ENCODE measurements at regions not wholly inside any gene's neighbourhood (a gene's known extent, or its start where the extent isn't known, plus 50 kb on each side); places are given as distances from the start of the nearest gene placed in this dataset.

GRCh38 chr7:31445686-31446355 lies 68.1 kb upstream of the ITPRID1 start:
- intact Hi-C loops (cut with DNase I) = loop anchor here (10.0 kb wide), 2 partner anchors 189 to 289 kb away; no protein-coding TSS in a partner anchor
- DNase-seq = no peak

- intact Hi-C loops (cut with DNase I) = loop anchor here (10.0 kb wide), 2 partner anchors 186 to 286 kb away; no protein-coding TSS in a partner anchor
Observed at GRCh38 chr7:31448649-31449048, 65.2 kb upstream of the ITPRID1 start.

GRCh38 chr7:31455844-31456243 lies 58.0 kb upstream of the ITPRID1 start:
- intact Hi-C loops (cut with DNase I) = no loop called here

More at GRCh38 chr7:31448649-31449048, 65.2 kb upstream of the ITPRID1 start:
- no peak for DNase-seq

GRCh38 chr7:31456646-31457368 lies 57.1 kb upstream of the ITPRID1 start:
- intact Hi-C loops (cut with DNase I) = no loop called here

More at GRCh38 chr7:31455844-31456243, 58.0 kb upstream of the ITPRID1 start:
- DNase-seq = no peak

GRCh38 chr7:31457551-31457950 lies 56.3 kb upstream of the ITPRID1 start:
- intact Hi-C loops (cut with DNase I) = no loop called here
- DNase-seq = no peak

More at GRCh38 chr7:31456646-31457368, 57.1 kb upstream of the ITPRID1 start:
- DNase-seq = no peak

GRCh38 chr7:31458203-31458602 lies 55.7 kb upstream of the ITPRID1 start:
- intact Hi-C loops (cut with DNase I) = no loop called here
- no peak for DNase-seq

GRCh38 chr7:31462636-31463035 lies 51.3 kb upstream of the ITPRID1 start:
- DNase-seq = no peak
- intact Hi-C loops (cut with DNase I) = no loop called here

Data from head of caudate nucleus (tissue), 42 donors.